GM18519 (cell line): ENCODE measurements at regions not wholly inside any gene's neighbourhood (a gene's known extent, or its start where the extent isn't known, plus 50 kb on each side); places are given as distances from the start of the nearest gene placed in this dataset.
"Not testable (repeated sequence)": the region's sequence is repeated elsewhere in the genome, so short reads cannot be mapped to it uniquely, and the experiment has no call there.

Experiments used
- ATAC-seq: cut with Tn5 transposase; IDR thresholded peaks from one replicate; pipeline ENCODE4 v1.9.1; 2021; ENCODE audit warnings: mild to moderate bottlenecking, moderate library complexity; ENCODE audit not compliant: unreplicated experiment, low FRiP score

- ATAC-seq: no peak
Observed at GRCh38 chr6:11961923-11962322, 50.2 kb upstream of the HIVEP1 start.

DNA sequence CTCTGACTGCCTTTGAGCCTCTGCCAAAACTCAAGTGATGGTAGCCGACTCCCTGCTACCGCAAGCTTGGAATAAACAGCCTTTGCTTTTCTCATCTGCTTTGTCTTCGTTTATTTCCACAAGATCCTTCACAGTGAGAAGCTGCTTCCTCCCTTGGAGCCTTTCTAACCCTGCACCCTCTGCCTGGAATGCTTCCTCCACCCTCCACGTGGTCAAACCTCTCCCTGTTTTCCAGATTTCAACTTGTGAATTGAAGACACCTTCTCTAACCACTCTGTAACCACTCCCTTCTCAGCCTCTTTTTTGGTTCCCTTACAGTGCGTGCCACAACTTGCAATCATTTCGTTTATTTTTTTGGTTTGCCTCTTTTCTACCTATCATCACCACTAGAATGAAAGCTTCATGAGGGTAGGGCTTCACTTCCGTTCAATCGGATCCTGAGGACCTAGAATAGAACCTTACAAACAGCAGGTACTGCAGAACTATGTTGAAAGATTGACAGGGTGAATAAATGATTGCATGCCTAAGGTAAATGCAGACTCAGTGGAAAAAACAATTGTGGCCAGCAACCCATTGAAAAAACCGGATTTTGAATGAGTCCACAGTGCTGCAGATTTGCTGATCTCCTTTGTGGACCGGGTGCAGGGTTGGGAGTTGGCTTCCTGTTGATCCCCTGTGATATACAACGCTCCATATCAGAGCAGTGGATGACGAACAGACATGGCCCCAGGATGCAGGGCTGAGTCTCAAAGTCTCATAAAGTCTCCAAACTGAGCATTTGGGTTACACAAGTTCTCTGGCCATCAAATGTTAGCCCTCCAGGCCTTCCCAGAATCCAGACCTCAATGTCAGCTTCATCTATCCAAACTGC, 51.0 kb upstream of the HIVEP1 start:
- ATAC-seq: no peak

DNA sequence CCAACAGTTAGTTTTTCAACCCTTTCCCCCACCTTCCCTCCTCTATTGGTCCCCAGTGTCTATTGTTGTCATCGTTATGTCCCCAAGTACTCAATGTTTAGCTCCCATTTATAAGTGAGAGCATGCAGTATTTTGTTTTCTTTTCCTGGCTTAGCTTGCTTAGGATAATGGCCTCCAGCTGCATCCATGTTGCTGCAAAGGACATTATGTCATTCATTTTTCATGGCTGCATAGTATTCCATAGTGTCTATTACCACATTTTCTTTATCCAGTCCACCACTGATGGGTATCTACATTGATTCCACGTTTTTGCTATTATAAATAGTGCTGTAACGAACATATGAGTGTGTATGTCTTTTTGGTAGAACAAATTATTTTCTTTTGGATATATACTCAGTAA, 55.3 kb upstream of the HIVEP1 start:
- no peak for ATAC-seq

GRCh38 chr6:11953641-11954040, 58.5 kb upstream of the HIVEP1 start:
- ATAC-seq: no peak

- no peak for ATAC-seq
Observed at GRCh38 chr6:11952316-11952715, 59.8 kb upstream of the HIVEP1 start.

DNA sequence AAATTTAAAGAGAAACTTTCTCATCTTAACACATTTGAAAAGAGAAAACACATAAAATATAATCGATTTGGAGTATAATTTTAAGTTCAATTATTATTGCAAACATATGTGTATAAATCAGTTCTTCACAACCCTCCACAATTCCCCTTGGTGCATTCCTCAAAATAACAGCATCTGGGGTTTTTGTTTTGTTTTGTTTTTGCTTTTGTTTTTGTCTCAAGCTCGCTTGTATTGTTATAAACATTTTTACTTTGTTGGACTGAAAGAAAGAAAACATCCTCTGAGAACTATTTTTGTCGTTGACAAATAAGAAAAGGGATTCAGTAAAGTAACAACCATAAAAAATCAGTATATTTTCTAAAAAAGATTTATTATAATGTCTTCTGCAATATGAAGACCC, 60.2 kb upstream of the HIVEP1 start:
- ATAC-seq: no peak

DNA sequence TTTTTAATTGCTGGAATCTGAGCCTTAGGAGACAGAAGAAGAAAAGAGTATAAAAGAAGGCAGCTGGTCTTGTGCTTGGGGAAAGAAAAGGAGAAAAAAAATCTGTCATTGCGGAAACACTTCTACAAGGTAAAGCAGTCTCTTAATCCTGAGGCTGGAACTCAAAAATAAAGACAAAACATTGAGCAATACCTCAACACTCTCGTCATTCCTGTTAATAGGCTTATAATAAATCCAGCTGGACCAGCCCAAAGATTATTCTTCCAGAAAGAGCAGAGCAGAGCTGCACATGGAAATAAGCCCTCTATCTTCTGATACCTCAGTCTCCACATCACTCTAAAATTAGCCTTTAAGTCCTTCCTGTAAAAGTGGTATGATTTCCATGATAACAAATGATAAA, 62.0 kb upstream of the HIVEP1 start:
- ATAC-seq: no peak

DNA sequence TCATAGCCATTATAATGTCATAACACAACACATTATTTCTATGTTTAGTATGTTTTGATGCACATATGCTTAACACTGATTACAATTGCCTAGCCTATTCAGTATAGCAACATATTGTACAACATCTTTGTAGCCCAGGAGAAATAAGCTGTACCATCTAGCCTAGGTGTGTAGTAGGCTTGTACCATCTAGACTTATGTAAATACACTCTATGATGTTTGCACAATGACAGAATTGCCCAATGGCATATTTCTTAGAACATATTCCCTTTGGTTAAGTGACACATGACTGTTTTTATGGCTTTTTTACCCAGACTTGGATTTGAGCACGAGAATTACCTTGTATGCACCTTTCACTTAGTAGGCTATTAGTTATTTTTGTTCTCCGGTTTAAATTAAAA, 64.5 kb upstream of the HIVEP1 start:
- no peak for ATAC-seq

- no peak for ATAC-seq
Observed at GRCh38 chr6:11947063-11947462, 65.0 kb upstream of the HIVEP1 start.

DNA sequence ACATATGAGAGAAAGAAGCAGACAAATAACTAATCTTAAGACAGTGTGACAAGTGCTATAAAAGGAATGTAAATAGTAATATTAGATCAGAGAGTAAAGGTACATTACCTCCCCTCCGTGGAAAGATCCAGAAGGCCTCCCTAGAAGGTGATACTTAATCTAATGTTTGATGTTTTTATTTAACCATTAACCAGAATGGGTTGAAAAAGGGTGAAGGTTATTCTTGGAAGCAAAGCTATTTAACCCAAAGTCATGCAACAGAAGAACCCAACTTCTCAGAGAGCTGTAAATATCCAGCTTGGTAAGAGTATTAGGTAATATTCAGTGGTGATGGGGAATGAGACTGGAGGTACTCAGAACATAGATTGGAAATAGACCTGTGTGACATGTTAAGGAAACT, 68.0 kb upstream of the HIVEP1 start:
- ATAC-seq: no peak

DNA sequence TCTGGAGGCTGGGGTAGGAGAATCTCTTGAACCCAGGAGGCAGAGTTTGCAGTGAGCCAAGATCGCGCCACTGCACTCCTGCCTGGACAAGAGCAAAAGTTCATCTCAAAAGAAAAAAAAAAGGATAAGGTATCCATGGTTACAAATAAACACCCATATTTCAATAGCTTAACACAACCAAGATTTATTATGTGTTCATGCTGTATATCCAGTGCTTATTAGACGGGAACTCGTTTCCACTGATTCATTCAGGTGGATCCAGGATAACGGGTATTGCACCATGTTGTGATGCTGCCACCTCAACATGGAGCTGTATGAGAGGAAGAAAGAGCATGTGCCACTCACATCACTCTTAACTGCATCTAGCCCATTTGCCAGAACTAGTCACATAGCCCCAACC, 69.1 kb upstream of the HIVEP1 start:
- ATAC-seq: no peak

GRCh38 chr6:11942185-11942864, 69.8 kb upstream of the HIVEP1 start:
- no peak for ATAC-seq

DNA sequence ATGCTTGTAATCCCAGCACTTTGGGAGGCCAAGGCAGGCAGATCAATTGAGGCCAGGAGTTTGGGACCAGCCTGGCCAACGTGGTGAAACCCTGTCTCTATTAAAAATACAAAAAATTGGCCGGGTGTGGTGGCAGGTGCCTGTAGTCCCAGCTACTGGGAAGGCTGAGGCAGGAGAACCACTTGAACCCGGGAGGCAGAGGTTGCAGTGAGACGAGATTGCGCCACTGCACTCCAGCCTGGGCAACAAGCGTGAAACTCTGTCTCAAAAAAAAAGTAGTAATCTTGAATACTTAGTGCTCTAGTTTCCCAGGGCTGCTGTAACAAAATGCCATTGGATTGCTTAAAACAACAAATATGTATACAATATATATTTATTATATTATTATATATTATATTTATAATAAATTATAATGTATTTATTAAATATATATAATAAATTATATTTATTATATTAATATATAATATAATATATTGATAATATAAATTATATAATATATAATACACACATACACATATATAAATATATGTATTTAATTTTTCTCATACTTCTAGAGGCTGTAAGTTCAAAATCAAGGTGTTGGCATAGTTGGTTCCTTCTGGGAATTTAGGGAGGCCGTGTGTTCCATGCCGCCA, 71.5 kb upstream of the HIVEP1 start:
- not testable (repeated sequence) for ATAC-seq

DNA sequence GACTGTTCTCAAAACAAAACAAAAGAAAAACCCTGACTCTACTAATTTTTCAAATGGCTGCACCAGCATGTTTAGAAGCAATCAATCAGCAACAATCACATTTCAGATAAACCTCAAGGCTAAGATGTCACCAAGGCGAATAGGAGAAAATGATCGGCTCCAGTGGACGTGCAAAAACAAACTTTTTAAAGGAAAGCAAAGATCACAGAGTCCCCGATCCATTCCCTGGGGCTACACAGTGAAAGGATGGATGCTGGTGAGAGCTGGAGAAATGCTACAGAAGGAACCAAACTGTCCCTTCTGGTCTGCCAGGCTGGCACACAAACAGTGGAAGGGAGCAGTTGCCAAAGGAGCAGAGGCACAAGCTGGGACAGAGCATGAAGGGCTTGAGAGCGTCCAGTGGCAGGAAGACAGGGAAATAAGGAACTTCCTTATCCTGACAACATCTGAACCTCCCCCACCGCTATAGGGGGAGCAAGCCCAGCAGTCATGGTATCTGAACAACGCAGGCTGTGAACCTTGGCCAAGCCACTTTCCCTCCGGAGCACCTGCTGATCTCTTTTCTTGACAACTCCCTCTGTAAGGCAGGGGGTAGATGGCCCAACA, 73.7 kb upstream of the HIVEP1 start:
- ATAC-seq: no peak

GRCh38 chr6:11934638-11935037, 77.5 kb upstream of the HIVEP1 start:
- no peak for ATAC-seq

DNA sequence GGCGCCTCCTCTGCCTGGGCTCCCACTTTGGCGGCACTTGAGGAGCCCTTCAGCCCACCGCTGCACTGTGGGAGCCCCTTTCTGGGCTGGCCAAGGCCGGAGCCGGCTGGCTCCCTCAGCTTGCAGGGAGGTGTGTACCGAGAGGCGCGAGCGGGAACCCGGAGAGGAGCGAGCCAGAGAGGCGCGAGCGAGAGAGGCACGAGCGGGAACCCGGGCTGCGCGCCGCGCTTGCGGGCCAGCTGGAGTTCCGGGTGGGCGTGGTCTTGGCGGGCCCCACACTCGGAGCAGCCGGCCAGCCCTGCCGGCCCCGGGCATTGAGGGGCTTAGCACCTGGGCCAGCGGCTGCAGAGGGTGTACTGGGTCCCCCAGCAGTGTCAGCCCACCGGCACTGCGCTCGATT, 79.2 kb upstream of the HIVEP1 start:
- not testable (repeated sequence) for ATAC-seq

- no peak for ATAC-seq
Observed at GRCh38 chr6:11931296-11932035, 80.6 kb upstream of the HIVEP1 start.

GRCh38 chr6:11930834-11931233, 81.3 kb upstream of the HIVEP1 start:
- ATAC-seq: not testable (repeated sequence)

DNA sequence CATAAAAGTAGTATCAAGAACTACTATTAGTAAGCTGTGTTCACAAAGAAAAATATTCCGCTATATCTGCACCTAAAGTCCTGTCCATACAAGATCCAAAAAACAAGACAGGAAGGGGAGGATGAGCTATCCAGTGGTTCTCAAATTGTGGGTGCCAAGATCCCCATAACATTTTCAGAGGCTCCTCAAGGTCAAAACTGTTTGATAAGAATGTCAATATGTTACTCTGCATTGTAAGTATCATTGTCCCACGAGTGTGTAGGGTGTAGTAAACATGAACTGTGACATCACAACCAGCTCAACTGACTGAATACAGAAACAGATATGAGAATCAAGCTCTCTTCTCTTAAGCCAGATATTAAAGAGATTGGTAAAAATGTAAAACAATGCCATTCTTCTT, 81.9 kb upstream of the HIVEP1 start:
- no peak for ATAC-seq

- ATAC-seq: no peak
Observed at GRCh38 chr6:11929241-11929835, 82.8 kb upstream of the HIVEP1 start.
